GM18861 (cell line): ENCODE measurements at regions not wholly inside any gene's neighbourhood (a gene's known extent, or its start where the extent isn't known, plus 50 kb on each side); places are given as distances from the start of the nearest gene placed in this dataset.

ENCODE experiments used
- ATAC-seq: cut with Tn5 transposase; IDR thresholded peaks from one replicate; pipeline ENCODE4 v1.9.1; 2021; ENCODE audit not compliant: unreplicated experiment

DNA sequence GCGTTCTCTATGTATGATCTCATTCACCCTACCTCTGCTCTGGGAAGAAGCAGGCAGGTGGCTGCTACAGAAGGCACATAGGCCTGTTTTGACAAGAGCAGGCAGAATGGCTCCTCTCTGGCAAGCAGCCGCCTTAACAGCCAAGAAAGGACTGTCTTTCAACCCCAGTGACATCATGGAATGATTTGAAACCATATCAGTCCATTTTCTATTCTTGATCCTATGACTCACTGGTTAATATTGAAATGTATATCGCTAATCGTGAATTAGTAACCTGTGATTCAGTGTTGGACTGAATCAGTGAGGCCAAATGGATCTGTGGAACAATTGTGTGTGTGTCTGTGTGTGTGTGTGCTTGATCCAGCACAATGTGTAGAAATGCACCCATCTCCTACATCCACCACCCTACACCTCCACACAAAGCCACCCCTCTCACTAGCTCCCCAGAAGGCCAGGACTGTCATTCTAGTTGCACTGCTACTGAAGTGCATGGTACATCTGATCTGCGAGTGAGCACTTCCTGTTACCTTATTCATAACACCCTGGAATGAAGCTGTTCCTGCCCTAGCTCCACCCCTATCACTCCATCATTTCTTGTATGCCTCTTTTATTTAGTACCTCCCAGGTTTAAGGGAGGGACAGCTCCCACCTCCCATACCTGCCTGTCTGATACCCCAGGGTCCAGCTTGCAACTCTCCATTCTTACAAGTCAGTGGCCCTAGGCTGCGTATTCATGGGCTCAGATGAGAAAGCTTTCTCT is 460.0 kb downstream of the FOXO1 start:
- peak; percentile 29 for ATAC-seq

DNA sequence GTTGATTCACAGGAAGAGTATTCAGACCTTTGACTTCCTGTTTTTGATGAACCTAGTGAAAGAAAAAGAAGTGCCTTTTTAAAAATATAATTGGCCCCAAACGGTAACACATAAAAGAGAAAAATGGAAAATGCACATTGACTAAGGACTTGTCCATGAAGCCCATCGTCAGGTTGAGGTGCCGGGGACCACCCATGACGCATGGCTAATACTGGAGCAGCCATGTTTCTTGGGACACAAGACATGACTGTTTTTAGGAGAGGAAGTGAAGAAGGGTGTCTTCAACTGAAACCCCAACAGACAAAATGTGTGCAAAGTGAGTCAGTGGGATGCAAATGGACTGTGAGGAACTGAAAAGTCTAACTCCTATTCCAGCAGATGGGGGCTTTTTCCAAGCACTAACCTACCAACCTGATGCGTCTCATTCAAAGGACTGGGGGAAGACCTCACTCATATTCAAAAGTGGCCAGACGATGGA is 459.4 kb downstream of the FOXO1 start:
- ATAC-seq: peak; percentile 58

DNA sequence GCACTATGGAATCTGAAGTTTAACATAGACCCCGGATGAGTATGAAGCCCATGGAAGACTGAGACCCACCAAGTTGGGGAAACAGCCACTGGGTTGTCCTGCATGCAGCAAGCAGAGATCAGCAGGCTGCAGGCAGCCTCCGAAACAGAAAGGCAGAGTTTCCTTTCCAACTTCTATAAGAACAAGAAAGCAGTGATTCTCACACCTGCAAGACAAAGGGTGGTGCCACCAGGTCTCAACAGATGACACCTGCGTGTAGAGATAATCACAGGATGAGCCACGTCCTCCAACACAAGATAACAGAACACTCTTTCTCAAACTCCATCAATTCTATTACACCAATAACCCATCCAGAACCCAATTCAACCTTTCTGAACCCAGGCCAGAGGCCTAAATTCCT is 457.9 kb downstream of the FOXO1 start:
- ATAC-seq: no peak

GRCh38 chr13:40210865-40211585 is 455.4 kb downstream of the FOXO1 start:
- ATAC-seq: no peak

DNA sequence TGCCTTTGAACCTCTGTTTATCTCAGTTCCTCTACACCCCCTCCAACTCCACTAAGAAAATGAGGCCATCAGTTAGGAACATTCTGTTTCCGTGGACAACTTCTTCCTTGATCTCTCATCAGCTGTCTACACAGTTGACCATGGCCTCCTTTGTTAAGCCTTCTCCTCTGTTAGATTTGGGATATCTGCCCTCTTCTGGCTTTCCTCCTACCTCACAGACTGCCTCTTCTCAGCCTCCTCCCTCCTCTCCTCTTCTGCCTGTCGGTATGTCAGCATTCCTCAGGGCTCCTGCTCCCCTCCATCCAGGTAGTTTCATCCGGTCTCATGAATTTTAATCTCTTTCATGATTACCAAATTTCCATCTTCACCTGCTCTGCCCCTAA is 454.9 kb downstream of the FOXO1 start:
- no peak for ATAC-seq

- ATAC-seq: no peak
These were observed 452.7 kb downstream of the FOXO1 start for GRCh38 chr13:40213779-40214178.

- ATAC-seq: no peak
These were observed 451.1 kb downstream of the FOXO1 start for GRCh38 chr13:40215311-40215710.

DNA sequence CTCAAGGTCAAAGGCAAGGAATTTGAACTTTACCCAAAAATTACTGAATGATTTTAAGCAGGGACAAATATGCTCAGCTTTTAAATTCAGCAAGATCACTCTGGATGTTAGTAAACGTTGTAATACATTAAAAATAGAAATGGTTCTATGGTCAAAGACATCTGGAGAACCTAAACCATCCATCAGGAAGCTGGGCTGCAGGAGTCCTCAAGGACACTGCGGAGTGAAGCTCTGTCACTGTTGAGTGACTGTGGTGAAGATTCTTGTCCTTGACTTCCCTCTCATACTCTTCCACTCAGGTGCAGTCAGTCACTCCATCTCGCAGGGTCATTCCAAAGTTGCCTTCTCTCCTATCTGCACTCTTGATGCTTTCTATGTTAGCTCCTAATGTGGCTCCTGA is 450.7 kb downstream of the FOXO1 start:
- ATAC-seq: no peak

DNA sequence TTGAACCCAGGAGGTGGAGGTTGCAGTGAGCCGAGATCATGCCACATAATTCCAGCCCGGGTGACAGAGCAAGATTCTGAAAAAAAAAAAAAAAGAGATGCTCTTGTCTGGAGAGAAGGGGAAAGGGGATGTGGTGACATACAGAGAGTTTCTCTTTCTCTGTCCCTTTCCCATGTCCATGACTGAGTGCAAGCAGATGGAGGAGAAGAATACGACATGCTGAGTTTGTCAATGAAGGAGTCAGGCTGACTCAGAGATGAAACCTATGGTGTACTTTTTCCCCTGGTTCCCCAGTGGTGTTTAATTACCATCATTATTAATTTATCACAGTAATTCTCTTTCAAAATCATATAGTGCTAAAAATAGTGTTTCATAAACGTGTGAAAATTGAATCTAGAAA is 448.8 kb downstream of the FOXO1 start:
- no peak for ATAC-seq

DNA sequence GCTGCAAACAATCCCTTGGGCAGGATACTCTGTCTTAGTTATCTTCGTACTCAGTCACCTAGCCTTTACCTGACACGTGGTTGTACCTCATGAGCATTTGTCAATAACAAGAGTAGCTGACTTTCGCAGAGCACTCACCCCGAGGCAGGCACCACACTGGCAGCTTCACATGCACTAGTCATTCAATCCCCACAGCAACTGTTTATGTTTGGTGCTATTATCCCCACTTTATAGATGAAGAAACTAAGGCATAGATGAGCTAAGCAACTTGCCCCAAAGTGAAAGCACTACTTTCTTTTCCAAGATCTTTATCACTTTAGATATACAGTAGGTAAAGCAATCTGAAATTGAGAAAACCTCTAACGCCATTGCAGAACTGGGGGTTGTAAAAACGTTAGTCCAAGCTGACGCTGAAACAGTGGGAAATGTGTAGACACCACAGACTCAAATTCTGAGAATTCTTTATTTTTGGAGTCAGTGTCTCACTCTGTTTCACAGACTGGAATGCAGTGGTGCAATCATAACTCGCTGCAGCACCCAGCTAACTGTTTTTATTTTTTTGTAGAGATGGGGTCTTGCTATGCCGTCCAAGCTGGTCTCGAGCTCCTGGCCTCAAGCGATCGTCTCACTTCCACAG is 446.0 kb downstream of the FOXO1 start:
- no peak for ATAC-seq

GRCh38 chr13:40221131-40221459 is 445.3 kb downstream of the FOXO1 start:
- no peak for ATAC-seq

DNA sequence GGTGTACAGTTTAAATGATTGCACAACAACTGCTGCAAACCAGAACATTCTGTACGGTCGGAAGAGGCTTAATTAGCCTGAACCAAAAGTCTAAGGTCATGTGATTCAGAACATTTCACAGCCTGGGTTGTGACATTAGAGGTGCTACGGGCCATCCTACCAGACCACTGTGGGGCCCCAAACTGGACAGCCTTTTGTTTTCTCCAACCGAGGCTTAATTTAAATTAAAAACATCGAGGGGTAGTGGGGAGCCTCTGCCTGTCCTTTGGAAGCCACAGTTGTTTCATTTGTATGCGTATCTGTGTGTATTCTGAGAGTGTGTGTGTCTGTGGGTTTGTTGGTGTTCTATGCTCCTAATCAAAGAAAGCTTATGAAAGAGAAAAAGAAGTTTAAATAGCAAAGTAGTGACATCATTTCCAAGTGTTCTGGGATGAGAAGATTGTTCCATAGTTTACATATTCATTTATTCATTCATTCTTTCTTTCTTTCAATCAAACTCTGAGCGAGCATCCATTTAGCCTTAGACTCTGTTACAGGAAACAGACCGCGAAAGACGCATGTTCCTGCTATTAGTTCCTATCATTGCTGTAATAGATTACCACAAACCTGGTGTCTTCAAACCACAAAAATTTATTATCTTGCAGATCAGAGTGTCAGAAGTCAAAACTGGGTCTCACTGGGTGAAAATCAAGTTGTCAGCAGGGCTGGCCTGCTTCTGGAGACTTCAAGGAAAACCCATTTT is 444.8 kb downstream of the FOXO1 start:
- ATAC-seq: no peak

DNA sequence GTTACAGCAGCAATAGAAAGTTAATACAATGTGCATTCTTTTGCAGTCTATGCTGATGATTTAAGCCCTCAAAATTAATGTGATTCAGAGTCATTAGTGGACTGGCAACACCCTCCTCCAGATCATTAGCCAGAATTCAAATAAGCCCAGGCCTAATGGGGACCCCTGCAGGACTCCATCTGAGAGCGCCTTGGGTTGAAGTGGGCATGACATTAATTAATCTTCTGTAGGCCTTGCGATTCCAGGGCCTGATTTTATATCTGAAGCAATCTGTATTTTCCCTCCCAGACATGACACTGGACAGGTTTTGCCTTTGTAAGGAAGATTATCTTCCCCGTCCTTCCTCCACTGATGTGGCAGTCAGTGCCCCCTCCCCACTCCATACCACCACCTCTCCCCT is 442.9 kb downstream of the FOXO1 start:
- no peak for ATAC-seq

DNA sequence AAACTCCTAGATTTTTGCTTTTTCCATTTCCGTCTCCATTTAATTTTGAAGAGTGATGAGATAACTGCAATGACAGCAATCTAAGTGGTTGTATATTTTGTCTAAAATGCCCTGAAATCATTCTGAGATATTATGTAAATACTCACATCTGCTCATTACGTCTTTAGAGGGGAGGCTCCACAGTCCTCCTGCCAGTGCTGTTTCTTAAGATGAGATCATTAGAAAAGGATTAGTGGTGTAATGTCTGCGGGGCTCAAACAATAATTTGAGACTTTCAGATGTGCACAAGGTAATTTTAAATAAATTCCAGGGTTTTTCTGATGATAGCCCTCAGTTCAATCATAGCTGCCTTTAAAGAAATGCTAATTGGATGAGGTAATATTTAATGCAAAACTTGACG is 437.9 kb downstream of the FOXO1 start:
- ATAC-seq: no peak

GRCh38 chr13:40228990-40229389 is 437.5 kb downstream of the FOXO1 start:
- no peak for ATAC-seq

DNA sequence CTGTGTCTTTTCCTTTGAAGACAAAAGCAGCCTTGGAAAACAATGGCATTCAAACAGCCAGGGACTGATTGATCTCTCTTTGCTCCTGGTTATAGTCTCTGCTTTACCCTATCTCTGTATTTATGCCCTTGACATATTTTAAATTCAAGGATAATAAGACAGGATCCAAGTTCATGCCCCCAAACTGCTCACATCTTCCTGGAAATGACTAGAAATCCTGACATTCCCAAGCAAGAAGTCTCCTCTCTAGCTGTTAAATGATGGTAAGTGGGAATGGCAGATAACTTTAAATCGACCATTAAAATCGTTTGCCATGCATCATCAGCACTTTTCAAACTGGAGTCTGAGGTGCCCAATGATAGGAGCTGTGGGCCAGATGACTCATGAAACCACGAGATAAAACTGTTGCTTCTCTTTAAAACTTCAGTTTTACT is 435.6 kb downstream of the FOXO1 start:
- no peak for ATAC-seq

DNA sequence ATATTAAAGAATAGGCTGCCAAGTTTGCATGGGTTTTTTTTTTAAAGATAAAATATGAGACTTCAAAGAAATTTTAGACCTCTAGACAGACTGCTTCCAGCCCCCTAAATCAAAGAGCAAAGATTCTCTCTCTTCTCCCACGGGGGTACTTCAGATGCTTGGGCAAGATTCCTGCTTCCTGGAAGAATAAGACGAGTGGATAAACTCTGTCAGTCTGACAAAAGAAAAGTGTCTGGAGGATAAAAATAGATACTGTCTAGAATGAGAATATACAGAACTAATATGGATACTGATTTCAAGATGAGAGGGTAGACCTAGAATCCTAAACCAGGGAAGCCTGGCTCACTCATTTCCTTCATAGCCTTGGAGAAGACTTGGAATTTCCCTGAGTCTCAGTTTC is 435.1 kb downstream of the FOXO1 start:
- ATAC-seq: no peak

DNA sequence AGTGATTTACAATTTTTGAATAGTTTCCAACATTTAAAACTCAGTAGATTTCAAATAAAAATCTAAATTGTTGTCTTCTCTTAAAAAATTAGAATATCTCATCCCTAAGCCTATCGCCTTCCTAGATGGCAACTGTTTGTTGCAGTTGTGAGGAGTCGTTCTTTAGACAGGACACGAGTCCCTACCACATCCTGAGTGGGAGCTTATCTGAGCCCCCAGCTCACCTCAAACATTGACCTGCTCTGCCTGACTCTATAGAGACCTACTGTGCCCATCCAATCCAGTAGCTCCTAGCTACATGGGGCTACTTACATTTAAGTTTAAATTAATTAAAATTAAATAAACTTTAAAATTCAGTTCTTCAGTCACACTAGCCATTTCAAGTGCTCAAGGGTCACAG is 434.7 kb downstream of the FOXO1 start:
- ATAC-seq: no peak

- no peak for ATAC-seq
These were observed 434.0 kb downstream of the FOXO1 start for GRCh38 chr13:40232311-40233040.

DNA sequence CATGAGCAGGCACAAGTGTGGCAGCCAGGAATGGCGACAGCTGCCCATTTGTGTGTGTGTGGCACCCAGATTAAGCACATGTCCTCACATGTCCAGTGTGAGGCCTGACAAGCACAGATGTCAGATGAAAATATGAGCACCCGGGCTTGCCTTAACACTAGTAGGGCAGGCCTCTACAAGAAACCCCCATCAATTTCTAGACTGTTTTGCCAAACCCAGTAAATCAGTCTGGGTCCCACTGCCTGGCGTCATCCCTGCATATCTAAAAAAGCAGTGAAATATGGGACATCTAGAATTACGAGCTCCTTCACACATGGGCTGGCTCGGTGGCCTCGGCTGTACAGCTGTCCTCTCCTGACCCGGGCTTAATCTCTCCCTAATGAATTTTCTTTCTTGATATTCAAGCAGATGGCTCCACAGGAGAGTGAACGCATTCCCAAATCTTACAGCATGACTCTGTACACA is 432.7 kb downstream of the FOXO1 start:
- no peak for ATAC-seq
